ENCODE measurements at regions not wholly inside any gene's neighbourhood (a gene's known extent, or its start where the extent isn't known, plus 50 kb on each side); places are given as distances from the start of the nearest gene placed in this dataset.
"Not testable (repeated sequence)": the region's sequence is repeated elsewhere in the genome, so short reads cannot be mapped to it uniquely, and the experiment has no call there.

DNA sequence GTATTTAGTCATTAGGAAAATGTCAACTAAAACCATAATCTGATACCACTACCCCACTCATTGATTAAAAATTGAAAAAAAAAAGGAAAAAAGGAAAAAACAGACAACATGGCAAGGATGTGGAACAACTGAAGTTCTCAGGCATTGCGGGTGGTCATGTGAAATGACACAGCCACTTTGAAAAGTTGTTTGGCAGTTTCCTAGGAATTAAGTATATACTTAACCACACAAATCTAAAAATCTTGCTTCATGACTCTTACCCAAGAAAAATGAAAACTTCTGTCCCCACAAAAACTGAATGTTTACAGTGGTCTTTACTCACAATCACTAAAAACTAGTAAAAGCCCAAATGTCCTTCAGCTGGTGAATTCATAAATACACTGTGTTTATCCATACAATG is 254.5 kb downstream of the AHR start:
- no peak for DNase-seq (ENCODE audit: insufficient read length, low spot score)
- FAIRE-seq: no peak

DNA sequence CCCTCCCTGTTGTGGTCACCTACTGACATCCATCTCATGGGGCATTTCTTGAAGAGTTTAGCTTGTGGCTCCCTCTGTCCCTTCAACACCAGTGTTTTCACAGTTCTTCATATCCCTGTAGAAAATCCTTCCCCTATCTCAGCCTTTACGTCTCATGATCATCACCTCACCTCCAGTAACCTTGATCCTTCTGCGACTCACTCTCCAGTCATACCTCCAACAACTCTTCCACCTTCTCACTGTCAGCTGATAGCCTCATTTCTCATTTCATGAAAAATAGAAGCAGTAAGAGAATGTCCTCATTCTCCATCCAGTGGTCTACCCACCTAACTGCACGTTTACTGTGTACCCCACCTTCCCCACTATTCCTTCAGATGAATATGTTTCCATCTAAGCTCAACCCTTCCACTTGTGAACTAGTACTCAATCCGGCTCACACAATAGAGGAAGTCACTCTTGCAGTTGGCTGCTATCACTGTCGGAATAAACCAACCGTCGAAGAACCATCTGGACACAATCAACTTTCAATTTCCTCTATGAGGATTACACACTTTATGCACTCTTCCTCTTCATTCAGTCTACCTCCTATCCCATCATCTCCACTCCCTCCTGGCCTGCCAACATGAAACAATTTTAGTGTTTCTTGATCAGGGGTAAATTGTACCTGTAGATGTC is 256.0 kb downstream of the AHR start:
- no peak for FAIRE-seq

DNA sequence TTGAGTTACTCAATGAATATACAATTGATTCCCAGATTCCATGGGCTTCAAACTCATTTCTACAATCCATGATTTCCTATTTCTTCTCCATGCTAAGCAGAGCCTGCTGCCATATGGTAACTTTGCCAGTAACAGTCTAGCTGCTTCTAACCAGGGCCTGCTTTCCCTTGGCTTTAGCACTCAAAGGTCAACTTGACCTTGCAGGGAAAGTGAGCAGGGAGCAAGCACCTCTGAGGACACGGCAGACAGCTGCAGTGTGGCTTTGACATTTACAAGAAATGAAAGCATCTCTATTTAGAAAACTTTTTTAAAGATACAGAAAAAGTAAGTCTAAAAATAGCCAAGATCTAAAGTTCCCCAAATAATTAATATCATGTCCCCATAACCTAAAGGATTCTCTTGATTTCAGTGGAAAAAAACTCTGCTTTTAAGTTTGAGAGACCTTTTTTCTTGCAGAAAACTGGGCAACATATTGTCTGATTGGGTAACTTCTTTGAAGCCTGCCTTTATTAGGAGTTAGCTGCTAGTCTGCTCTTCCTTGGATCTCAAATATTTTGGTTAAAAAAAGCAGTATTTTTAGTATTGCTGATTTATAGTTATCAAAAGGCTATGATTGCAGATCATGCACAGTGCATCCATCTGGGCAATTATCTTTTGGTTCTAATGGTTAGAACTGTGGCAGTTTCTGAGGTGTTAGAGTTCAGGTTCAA is 257.9 kb downstream of the AHR start:
- no peak for DNase-seq (ENCODE audit: insufficient read length, low spot score)
- no peak for FAIRE-seq

More for the DNA sequence above, 256.0 kb downstream of the AHR start:
- DNase-seq (ENCODE audit: insufficient read length, low spot score): no peak

DNA sequence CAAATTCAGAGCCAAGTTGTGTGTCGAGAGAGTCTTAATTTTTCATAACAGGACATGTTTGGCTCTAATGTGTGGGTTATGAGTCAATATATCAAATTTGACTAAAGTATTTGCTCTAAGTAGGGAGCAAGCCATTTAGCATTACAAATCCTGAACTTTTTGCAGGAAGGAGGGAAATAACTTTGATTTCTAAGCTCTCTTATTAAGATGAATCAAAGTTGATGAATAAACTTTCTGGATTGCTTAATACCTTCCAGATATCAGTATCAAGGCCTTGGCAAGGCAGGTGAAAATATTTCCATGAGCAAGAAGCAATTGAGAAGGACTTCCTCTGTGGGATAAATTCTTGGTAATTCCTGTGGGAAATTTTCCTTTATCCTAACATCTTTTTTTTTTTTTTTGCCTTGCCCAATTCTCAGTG is 258.8 kb downstream of the AHR start:
- DNase-seq (ENCODE audit: insufficient read length, low spot score) (no peak), FAIRE-seq (no peak)

GRCh38 chr7:17558135-17558534 is 259.7 kb downstream of the AHR start:
- FAIRE-seq: no peak
- DNase-seq (ENCODE audit: insufficient read length, low spot score): no peak

DNA sequence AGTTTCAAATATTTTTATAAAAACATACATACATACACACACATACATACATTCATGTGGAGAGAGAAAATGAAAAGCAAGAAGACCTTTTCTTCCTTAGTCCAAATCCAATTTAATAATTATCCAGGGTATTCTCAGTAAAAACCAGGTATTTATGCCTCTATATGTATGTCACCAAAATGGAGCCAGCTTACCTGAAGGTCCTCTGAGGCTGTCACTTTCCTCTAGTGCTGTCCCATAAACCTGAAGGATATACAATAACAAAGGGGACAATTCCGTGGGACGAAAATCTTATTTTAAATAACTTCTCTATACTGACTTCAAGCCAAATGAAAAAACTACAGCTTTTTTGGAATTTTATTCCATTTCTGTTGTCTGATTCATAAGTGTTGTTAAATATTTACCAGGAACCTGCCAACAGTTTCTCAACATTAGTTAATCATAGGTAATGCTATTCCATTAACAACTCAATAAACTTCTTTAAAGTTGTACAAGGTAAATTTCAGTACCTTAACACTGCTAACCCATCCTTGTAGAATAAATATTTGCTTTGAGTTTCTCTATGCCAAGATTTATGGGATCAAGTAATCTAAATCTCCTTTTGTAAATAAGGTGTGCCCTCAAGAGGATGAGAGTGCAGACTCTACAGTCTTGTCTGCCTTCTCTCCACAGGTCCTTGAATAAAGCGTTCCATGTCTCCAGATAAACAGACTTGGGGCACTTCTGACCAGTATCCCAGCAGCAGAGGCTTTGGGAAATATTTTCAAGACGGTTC is 260.3 kb downstream of the AHR start:
- no peak for FAIRE-seq

GRCh38 chr7:17559388-17559787 is 260.9 kb downstream of the AHR start:
- DNase-seq (ENCODE audit: insufficient read length, low spot score) (no peak), FAIRE-seq (no peak)

More for the DNA sequence above, 260.3 kb downstream of the AHR start:
- DNase-seq (ENCODE audit: insufficient read length, low spot score): no peak

DNA sequence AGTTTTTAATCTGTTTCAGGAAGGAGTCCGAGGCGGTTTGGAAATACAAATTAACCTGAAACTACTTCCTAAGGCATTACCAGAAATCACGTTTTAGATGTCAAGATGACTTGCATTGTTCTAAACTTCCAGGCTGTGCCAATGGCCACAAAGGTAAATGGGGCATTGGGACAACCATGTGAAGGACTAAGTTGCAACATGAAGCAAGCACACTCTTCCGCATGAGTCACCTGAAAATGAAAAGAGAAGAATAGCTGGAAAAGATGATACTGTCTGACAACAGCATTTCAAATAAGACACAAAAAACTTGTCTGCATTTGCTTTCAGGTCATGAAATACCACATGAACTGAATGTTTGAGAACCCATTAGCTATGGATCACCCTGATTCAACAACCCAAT is 262.1 kb downstream of the AHR start:
- no peak for FAIRE-seq

DNA sequence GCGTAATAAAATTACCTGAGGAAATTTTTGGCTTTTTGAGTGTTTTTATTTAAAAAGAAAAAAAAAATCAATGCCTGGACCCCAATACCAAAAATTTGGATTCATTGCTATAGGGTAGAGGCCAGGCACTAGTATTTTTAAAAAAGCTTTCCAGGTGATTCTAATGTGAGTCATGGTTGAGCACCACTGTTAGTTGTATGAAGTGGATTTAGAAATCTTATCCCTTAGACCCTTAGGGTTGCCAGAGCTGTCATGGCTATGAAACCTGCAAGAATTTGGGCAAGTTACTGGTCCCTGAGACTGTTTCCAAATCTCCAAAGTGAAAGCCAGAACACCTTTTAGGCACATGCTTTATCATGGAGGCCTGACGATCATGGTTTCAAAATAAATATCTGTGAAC is 262.5 kb downstream of the AHR start:
- FAIRE-seq: no peak
- DNase-seq (ENCODE audit: insufficient read length, low spot score): no peak

More for the DNA sequence above, 262.1 kb downstream of the AHR start:
- DNase-seq (ENCODE audit: insufficient read length, low spot score): no peak

GRCh38 chr7:17564678-17565212 is 266.3 kb downstream of the AHR start:
- FAIRE-seq (no peak), DNase-seq (ENCODE audit: insufficient read length, low spot score) (no peak)

GRCh38 chr7:17580141-17580540 is 281.7 kb downstream of the AHR start:
- DNase-seq (ENCODE audit: insufficient read length, low spot score): no peak
- no peak for FAIRE-seq

DNA sequence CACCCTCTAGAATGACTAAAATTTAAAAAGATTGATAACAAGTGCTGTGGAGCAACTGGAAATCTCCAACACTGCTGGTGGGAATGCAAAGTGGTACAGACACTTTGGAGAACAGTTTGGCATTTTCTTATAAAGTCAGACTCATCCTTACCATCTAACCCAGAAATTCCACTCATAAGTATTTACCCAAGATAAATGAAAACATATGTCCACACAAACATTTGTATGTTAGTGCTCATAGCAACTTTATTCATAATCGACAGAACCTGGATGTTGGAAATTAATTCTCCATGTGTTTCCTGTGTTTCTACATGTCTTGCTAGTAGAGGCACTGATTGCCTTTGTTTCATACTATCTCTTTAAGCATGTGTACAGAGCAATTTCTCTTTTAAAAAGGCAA is 282.4 kb downstream of the AHR start:
- FAIRE-seq: no peak
- DNase-seq (ENCODE audit: insufficient read length, low spot score): no peak

DNA sequence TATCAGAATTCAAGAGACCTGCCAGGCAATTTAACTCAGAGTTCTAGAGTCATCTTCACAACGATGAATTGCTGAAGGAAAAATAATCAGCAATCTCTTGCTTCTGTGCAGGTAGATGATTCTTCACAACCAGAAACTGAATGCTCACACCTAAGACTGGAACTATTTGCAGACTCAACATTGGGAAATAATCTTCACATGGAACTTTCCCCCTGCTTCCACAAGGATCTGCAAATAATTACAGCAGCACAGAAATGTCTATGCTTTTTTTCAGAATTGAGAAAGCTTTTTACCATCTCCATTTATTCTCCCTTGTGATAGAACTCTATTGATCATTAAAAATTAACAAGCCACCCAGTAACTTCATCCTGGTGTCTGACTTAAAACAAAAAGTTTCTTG is 282.8 kb downstream of the AHR start:
- FAIRE-seq (no peak), DNase-seq (ENCODE audit: insufficient read length, low spot score) (no peak)

DNA sequence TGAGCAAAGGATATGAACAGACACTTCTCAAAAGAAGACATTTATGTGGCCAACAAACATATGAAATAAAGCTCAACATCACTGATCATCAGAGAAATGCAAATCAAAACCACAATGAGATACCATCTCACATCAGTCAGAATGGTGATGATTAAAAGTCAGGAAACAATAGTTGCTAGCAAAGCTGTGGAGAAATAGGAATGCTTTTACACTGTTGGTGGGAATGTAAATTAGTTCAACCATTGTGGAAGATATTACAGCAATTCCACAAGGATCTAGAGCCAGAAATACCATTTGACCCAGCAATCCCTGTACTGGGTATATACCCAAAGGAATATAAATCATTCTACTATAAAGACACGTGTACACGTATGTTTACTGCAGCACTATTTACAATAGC is 284.2 kb downstream of the AHR start:
- DNase-seq (ENCODE audit: insufficient read length, low spot score); FAIRE-seq: not testable (repeated sequence)

- DNase-seq (ENCODE audit: insufficient read length, low spot score) (no peak), FAIRE-seq (no peak)
Observed at GRCh38 chr7:17583786-17584185, 285.3 kb downstream of the AHR start.

DNA sequence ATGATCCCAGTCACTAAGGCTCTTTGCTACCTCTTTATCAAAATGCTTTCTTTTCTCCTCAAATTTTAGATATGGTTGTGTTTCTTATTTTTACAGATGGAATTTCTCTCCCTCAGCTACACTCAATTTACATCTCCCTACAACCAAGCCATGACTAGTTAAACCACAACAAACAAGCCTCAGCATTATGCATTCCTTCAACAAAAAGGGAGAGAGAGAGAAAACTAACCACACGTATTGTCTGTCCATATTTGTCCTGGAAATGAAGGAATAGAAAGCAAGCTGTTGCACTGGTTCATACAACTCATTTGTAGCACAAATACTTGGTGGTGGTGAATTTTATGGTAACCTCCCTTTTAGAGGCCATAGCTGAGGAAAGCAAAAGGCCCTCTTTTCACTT is 286.4 kb downstream of the AHR start:
- no peak for FAIRE-seq
- no peak for DNase-seq (ENCODE audit: insufficient read length, low spot score)

- FAIRE-seq (no peak), DNase-seq (ENCODE audit: insufficient read length, low spot score) (no peak)
Observed at GRCh38 chr7:17586711-17587110, 288.3 kb downstream of the AHR start.

DNA sequence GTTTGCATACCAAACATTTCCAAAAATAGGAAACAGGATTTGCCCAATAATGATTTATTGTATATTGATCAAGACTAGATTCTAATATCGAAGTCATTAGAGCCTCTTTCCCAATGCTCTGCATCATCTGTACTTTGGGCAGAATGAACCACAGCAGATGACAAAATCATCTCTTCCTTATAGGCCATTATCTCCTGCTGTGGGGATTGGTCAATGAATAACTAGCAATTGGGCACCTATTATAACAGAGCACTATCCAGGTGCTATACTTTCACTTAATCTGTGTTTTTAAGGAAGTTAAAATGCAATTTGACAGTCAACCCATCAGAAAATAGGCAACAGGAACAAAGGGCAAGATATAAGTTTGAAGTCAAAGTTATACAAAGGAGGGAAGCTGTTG is 290.3 kb downstream of the AHR start:
- FAIRE-seq (no peak), DNase-seq (ENCODE audit: insufficient read length, low spot score) (no peak)

GRCh38 chr7:17589671-17590070 is 291.2 kb downstream of the AHR start:
- DNase-seq (ENCODE audit: insufficient read length, low spot score): no peak
- no peak for FAIRE-seq

DNA sequence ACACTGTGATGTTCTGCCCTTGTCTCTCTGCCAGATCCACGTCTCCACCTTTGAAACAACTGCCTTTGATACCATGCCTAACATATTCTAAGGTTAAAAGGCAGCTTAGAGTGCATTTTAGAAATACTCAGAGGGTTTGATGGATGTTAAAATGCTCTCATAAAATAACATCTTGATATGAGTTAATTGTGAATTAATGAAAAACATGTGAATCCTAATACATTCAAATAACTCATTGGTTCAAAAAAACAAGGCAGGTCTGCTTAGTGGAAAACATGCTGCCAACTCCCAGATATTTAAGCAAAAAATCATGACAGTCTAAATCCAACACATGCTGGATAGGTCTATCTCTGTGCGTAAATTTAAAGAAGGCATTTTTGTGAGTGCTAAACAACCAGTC is 291.8 kb downstream of the AHR start:
- FAIRE-seq: no peak
- no peak for DNase-seq (ENCODE audit: insufficient read length, low spot score)

- DNase-seq (ENCODE audit: insufficient read length, low spot score) (no peak), FAIRE-seq (no peak)
Observed at GRCh38 chr7:17593819-17594419, 295.5 kb downstream of the AHR start.

Data from GM19239 (cell line).